ENCODE measurements at regions not wholly inside any gene's neighbourhood (a gene's known extent, or its start where the extent isn't known, plus 50 kb on each side); places are given as distances from the start of the nearest gene placed in this dataset.

- H3K9ac ChIP-seq (ENCODE audit: low read length), result no peak overlapping the region
- no peaks in the 10 kb centered on the region for H3K9me3 ChIP-seq (ENCODE audit: control insufficient read depth in 1 of 2, insufficient read depth in 1 of 2, low read depth in 1 of 2, low read length in 2 of 2)
- no peak overlapping the region for H3K27ac ChIP-seq (ENCODE audit: low read depth, low read length)
- CTCF ChIA-PET, result no interaction called here
- H3K79me2 ChIP-seq (ENCODE audit: insufficient read depth, low read length), result no peaks in the 10 kb centered on the region
- H3K9me2 ChIP-seq (ENCODE audit: insufficient read depth), result no peaks in the 10 kb centered on the region
- no peak overlapping the region for H2AFZ ChIP-seq (ENCODE audit: low read depth, low read length, poor library complexity, severe bottlenecking)
- no peaks in the 10 kb centered on the region for H4K20me1 ChIP-seq (ENCODE audit: insufficient read depth)
- no peak overlapping the region for H3K4me2 ChIP-seq (ENCODE audit: low read length)
- no peaks in the 10 kb centered on the region for H3K36me3 ChIP-seq (ENCODE audit: control insufficient read depth in 1 of 2, insufficient read depth in 2 of 2, low read length in 2 of 2)
- H3K4me1 ChIP-seq (ENCODE audit: control insufficient read depth in 1 of 2, insufficient read depth in 2 of 2, low read length in 2 of 2), result peaks cover 3 to 8% of the 10 kb centered on the region in 2 experiments; a peak in 3 of 4 replicates
- intact Hi-C loops (cut with micrococcal nuclease), result no loop called here
- RAD21 ChIA-PET (ENCODE audit: low non-redundant PET in 1 of 2, low total read pairs in 2 of 2, uncharacterized antibody in 2 of 2, unreplicated experiment in 2 of 2), result interaction anchor here in 1 of 2 experiments (0.7 kb wide), 1 partner anchor 63 kb away, joined by 3 read pairs; no protein-coding TSS in a partner anchor
- H3K27me3 ChIP-seq (ENCODE audit: insufficient read depth, low read length), result no peaks in the 10 kb centered on the region
- POLR2A ChIA-PET, result no interaction called here
- no TSS peak for BruUV-seq (replicated peaks)
- TF ChIP-seq ATF3 (IDR thresholded peaks at IDR 0.05), result no peak
- no peak for TF ChIP-seq ZFX (IDR thresholded peaks at IDR 0.05)
- TF ChIP-seq JUND (IDR thresholded peaks at IDR 0.05), result no peak
- H3K4me3 ChIP-seq (replicated peaks in 1 of 2; ENCODE audit: low read depth in 1 of 2, low read length in 2 of 2), result no peak overlapping the region
- no peak for ATAC-seq
- DNase-seq (ENCODE audit: low read depth, low spot score), result no peak
These were observed 73.5 kb upstream of the RASGRF1 start for GRCh38 chr15:79164043-79164442.

GRCh38 chr15:79163395-79163794 lies 72.8 kb upstream of the RASGRF1 start:
- no TSS peak for BruUV-seq (replicated peaks)
- intact Hi-C loops (cut with micrococcal nuclease), result no loop called here
- Histone ChIP-seq H2AFZ (ENCODE audit: low read depth, low read length, poor library complexity, severe bottlenecking) (no peak overlapping the region), H3K27ac (ENCODE audit: low read depth, low read length) (no peak overlapping the region), H3K4me3 (replicated peaks in 1 of 2; ENCODE audit: low read depth in 1 of 2, low read length in 2 of 2) (no peak overlapping the region), H3K79me2 (ENCODE audit: insufficient read depth, low read length) (no peaks in the 10 kb centered on the region), H3K4me2 (ENCODE audit: low read length) (no peak overlapping the region), H3K9ac (ENCODE audit: low read length) (no peak overlapping the region), H3K9me3 (ENCODE audit: control insufficient read depth in 1 of 2, insufficient read depth in 1 of 2, low read depth in 1 of 2, low read length in 2 of 2) (no peaks in the 10 kb centered on the region), H3K4me1 (ENCODE audit: control insufficient read depth in 1 of 2, insufficient read depth in 2 of 2, low read length in 2 of 2) (peaks cover 0 to 2% of the 10 kb centered on the region in 2 experiments; a peak in 1 of 4 replicates), H3K27me3 (ENCODE audit: insufficient read depth, low read length) (no peaks in the 10 kb centered on the region), H4K20me1 (ENCODE audit: insufficient read depth) (no peaks in the 10 kb centered on the region), H3K36me3 (ENCODE audit: control insufficient read depth in 1 of 2, insufficient read depth in 2 of 2, low read length in 2 of 2) (no peaks in the 10 kb centered on the region), H3K9me2 (ENCODE audit: insufficient read depth) (no peaks in the 10 kb centered on the region)
- CTCF ChIA-PET, result interaction anchor here (0.7 kb wide), 1 partner anchor 22 kb away, joined by 3 read pairs; no protein-coding TSS in a partner anchor
- POLR2A ChIA-PET, result no interaction called here
- no peak for DNase-seq (ENCODE audit: low read depth, low spot score)
- TF ChIP-seq SIN3A (IDR thresholded peaks at IDR 0.05; ENCODE audit: low read depth) (no peak), SRF (IDR thresholded peaks at IDR 0.05; ENCODE audit: low read depth) (no peak), ZNF274 (IDR thresholded peaks at IDR 0.05; ENCODE audit: low read depth, low read length) (no peak), POLR2A (IDR thresholded peaks at IDR 0.05; ENCODE audit: borderline replicate concordance, extremely low read depth, insufficient read depth, insufficient read length) (no peak), EGR1 (IDR thresholded peaks at IDR 0.05; ENCODE audit: low read depth) (no peak), EZH2 (IDR thresholded peaks at IDR 0.05) (no peak)
- TF ChIP-seq, protein P1, sequence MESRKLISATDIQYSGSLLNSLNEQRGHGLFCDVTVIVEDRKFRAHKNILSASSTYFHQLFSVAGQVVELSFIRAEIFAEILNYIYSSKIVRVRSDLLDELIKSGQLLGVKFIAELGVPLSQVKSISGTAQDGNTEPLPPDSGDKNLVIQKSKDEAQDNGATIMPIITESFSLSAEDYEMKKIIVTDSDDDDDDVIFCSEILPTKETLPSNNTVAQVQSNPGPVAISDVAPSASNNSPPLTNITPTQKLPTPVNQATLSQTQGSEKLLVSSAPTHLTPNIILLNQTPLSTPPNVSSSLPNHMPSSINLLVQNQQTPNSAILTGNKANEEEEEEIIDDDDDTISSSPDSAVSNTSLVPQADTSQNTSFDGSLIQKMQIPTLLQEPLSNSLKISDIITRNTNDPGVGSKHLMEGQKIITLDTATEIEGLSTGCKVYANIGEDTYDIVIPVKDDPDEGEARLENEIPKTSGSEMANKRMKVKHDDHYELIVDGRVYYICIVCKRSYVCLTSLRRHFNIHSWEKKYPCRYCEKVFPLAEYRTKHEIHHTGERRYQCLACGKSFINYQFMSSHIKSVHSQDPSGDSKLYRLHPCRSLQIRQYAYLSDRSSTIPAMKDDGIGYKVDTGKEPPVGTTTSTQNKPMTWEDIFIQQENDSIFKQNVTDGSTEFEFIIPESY (IDR thresholded peaks at IDR 0.05; ENCODE audit: extremely low read depth, insufficient replicate concordance, low read length), result no peak
- RAD21 ChIA-PET (ENCODE audit: low non-redundant PET in 1 of 2, low total read pairs in 2 of 2, uncharacterized antibody in 2 of 2, unreplicated experiment in 2 of 2), result no interaction called here
- ATAC-seq, result no peak
